NT2/D1 (cell line): ENCODE measurements at regions not wholly inside any gene's neighbourhood (a gene's known extent, or its start where the extent isn't known, plus 50 kb on each side); places are given as distances from the start of the nearest gene placed in this dataset.

Experiments
- DNase-seq: peaks from one replicate; pipeline ENCODE4 v3.0.0-alpha.2; 2011; ENCODE audit warnings: low read depth, low spot score
- H3K27me3 ChIP-seq: 2 replicates; pipeline ENCODE4 v1.6.0; 2011; ENCODE audit warnings: mild to moderate bottlenecking; ENCODE audit not compliant: insufficient read length, insufficient read depth
- H3K36me3 ChIP-seq: 2 replicates; pipeline ENCODE4 v1.6.1; 2011; ENCODE audit warnings: mild to moderate bottlenecking, low read length, mixed read lengths; ENCODE audit not compliant: insufficient read depth, insufficient read length
- H3K4me1 ChIP-seq: 2 replicates; pipeline ENCODE4 v1.5.1; 2011; ENCODE audit not compliant: insufficient read depth, insufficient read length
- H3K4me3 ChIP-seq: 2 replicates; pipeline ENCODE4 v1.5.1; 2011; ENCODE audit warnings: low read depth; ENCODE audit not compliant: insufficient read length
- H3K9ac ChIP-seq: 2 replicates; pipeline ENCODE4 v1.6.0; 2011; ENCODE audit warnings: low read depth; ENCODE audit not compliant: insufficient read length
- H3K9me3 ChIP-seq: 2 replicates; pipeline ENCODE4 v1.5.1; 2011; ENCODE audit warnings: mild to moderate bottlenecking, low read length; ENCODE audit not compliant: insufficient read depth
- SUZ12 ChIP-seq: IDR thresholded peaks from 2 replicates; pipeline ENCODE4 v1.6.1; 2011; ENCODE audit not compliant: insufficient read length, insufficient read depth; ENCODE audit errors: extremely low read depth
- YY1 ChIP-seq: IDR thresholded peaks from 2 replicates; pipeline ENCODE4 v1.6.1; 2011; ENCODE audit not compliant: insufficient read length, insufficient read depth
- ZNF274 ChIP-seq: IDR thresholded peaks from 2 replicates; pipeline ENCODE4 v1.6.1; 2011; ENCODE audit warnings: mild to moderate bottlenecking, low read depth, low read length

DNA sequence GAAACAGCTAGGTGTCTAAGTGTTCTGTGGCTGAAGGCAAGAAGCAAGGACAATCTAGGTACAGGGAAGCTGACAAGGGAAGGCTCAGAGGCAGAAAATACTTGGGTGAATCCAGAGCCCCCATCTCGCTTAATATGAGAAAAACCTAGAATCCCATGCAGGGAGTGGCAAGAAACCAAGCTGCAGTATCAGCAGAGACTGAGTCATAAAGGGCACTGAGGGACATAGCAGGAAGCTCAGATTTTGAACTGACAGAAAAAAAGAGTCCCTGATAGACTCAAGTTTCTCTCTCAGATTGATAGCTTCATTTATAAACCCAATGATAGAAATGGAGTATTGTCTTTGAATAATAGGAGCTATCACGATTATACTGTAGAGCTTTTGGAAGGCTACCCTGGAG, 77.3 kb upstream of the KCNJ15 start:
- DNase-seq, result no peak
- H3K36me3 ChIP-seq, result no peaks in the 10 kb centered on the region
- H3K27me3 ChIP-seq, result no peaks in the 10 kb centered on the region
- H3K9ac ChIP-seq, result no peak overlapping the region
- TF ChIP-seq SUZ12 (no peak), YY1 (no peak), ZNF274 (no peak)
- H3K4me1 ChIP-seq, result no peaks in the 10 kb centered on the region
- no peak overlapping the region for H3K4me3 ChIP-seq
- H3K9me3 ChIP-seq, result peaks cover 15% of the 10 kb centered on the region; the same call in 1 of the 2 replicates

DNA sequence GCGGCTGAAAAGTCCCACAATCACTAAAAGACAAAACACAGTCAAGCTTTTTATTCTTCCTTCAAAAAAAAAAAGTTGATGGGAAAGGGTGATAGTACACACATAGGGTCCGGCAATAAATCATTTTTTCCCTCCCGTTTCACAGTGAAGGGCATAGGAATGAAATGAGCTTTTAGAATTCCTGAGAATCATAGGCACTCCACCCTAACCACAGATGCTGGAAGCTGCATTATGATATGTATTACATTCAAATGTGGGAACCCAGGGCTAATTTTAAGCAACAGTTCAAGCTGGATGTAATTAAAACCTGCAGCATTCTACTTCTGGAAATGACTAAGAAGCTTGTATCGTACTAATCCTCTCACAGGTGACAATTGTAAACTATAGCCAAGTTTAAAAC, 75.7 kb upstream of the KCNJ15 start:
- H3K4me1 ChIP-seq, result no peaks in the 10 kb centered on the region
- TF ChIP-seq ZNF274 (no peak), SUZ12 (no peak), YY1 (no peak)
- peaks cover 23% of the 10 kb centered on the region for H3K9me3 ChIP-seq
- H3K36me3 ChIP-seq, result no peaks in the 10 kb centered on the region
- H3K9ac ChIP-seq, result no peak overlapping the region
- H3K27me3 ChIP-seq, result no peaks in the 10 kb centered on the region
- no peak for DNase-seq
- H3K4me3 ChIP-seq, result no peak overlapping the region

DNA sequence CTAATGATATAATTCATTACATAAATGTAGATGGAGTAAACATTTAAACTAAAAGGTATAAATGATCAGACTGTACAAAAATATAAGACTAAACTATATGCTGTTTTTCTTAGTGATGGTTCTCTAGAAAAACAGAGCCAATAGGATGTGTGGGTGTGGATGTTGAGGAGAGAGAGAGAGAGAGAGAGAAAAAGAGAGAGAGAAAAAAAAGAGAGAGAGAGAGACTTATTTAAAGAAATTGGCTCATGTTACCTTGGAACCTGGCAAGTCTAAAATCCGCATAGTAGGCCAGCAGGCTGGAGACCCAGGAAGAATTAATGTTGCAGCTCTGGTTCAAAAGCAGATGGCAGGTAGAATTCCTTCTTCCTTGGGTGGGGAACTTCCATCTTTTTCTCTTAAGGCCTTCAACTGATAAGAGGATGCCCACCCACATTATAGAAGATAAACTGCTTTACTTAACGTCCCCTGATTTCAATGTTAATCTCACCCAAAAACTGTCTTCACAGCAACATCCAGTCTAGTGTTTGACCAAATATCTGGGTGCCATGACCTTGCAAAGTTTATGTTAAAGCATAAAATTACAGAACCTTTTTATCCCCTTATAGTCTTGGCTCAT, 74.3 kb upstream of the KCNJ15 start:
- TF ChIP-seq YY1 (no peak), SUZ12 (no peak), ZNF274 (no peak)
- Histone ChIP-seq H3K9me3 (peaks cover 36% of the 10 kb centered on the region), H3K9ac (no peak overlapping the region), H3K4me3 (no peak overlapping the region), H3K36me3 (no peaks in the 10 kb centered on the region), H3K4me1 (no peaks in the 10 kb centered on the region), H3K27me3 (no peaks in the 10 kb centered on the region)
- no peak for DNase-seq

DNA sequence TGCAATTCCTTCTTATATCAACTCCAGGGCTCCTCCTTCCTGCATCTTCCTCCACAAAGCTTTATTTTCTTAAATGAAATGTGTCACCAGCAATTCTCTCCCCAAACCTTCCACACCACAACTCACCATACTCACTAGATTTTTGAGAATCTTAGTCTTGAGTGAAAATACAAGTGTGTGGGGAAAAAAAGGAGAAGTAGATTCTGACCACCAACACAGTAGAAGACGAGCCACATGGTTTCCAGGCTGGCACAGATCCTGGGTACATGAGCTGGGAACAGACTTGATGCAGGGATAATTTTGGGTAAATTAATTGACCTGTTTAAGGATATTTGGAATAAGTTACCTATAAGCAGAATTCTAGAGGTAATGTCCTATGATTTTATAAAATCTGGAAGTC, 72.8 kb upstream of the KCNJ15 start:
- Histone ChIP-seq H3K27me3 (no peaks in the 10 kb centered on the region), H3K4me3 (no peak overlapping the region), H3K4me1 (no peaks in the 10 kb centered on the region), H3K36me3 (no peaks in the 10 kb centered on the region), H3K9ac (no peak overlapping the region), H3K9me3 (peaks cover 28% of the 10 kb centered on the region)
- no peak for DNase-seq
- TF ChIP-seq YY1, result no peak
- TF ChIP-seq SUZ12, result no peak
- TF ChIP-seq ZNF274, result no peak

DNA sequence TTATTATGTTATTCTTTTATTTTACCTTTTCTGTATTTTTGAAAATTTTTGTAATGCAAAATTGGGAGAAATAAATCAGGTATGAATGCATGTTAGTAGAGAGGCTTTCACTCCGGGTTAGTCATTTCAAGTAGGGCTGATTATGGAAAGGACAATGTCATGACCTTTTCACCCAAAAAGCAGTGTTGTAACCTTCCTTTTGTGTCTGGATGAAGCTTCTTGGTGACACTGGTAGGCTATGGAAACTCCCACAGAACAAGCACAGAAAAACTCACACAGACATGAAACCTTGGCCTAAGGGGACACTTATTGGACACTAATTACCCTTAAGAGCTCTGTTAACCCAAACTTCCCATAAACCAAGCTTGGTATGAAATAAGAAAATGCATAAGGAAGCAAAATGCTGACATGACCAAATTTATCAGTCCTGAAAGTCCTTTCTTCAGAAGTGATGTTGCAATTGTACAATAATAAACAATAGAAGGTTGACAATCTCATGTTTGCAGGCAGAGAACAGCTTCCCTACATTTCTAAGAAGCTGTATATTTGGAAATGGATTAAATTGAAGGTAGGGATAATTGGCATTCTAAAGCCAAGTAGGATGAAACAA, 70.0 kb upstream of the KCNJ15 start:
- Histone ChIP-seq H3K9me3 (peaks cover 22% of the 10 kb centered on the region; the same call in 1 of the 2 replicates), H3K4me3 (no peak overlapping the region), H3K4me1 (no peaks in the 10 kb centered on the region), H3K36me3 (no peaks in the 10 kb centered on the region), H3K27me3 (no peaks in the 10 kb centered on the region), H3K9ac (no peak overlapping the region)
- no peak for DNase-seq
- no peak for TF ChIP-seq ZNF274
- no peak for TF ChIP-seq YY1
- no peak for TF ChIP-seq SUZ12

DNA sequence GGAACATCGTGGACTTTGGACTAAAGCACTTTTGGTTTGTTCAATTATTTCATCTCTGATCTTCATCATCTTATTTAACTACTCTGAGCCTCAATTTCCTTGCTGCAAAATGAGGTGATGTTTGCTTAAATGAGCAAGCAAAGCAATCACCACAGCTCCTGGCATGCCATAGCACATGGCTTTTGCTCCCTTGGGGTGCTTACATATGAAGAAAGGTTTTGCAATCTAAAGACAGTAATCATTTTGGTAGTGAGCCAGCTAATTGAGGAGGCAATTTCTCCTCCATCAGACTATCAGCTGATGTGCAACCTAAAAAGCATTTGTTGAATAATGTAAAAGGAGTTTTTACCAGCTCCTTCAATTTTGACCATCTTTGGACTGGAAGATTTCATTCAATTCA, 68.8 kb upstream of the KCNJ15 start:
- Histone ChIP-seq H3K4me3 (no peak overlapping the region), H3K36me3 (no peaks in the 10 kb centered on the region), H3K27me3 (no peaks in the 10 kb centered on the region), H3K4me1 (no peaks in the 10 kb centered on the region), H3K9me3 (peaks cover 22% of the 10 kb centered on the region; the same call in 1 of the 2 replicates), H3K9ac (no peak overlapping the region)
- TF ChIP-seq SUZ12, result no peak
- no peak for TF ChIP-seq ZNF274
- no peak for DNase-seq

DNA sequence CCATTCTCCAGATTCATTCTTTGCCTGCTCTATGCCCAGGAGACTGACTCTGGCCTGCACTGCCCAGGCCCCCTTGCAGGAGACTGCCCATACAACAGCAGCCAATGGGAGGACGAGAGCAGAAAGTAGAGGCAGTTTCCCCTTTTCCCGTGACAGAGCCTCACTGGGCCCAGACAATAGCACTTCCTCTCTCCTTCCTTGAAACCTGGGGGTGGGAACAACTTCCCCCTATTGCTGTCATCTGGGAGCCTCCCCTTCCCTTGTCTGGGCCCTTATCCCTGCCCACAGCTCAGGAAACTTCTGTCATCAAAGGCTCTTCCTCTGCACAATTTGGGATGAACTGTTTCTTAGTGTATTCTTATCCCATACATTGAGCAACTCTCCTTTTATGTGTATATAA, 60.8 kb upstream of the KCNJ15 start:
- TF ChIP-seq ZNF274, result no peak
- TF ChIP-seq YY1, result no peak
- TF ChIP-seq SUZ12, result no peak

More for the DNA sequence above, 60.8 kb upstream of the KCNJ15 start:
- H3K9ac ChIP-seq, result no peak overlapping the region
- 0 out of 2 replicates have a peak, but pooled peaks cover 3% of the 10 kb centered on the region for H3K9me3 ChIP-seq
- no peaks in the 10 kb centered on the region for H3K4me1 ChIP-seq
- no peaks in the 10 kb centered on the region for H3K27me3 ChIP-seq
- no peak overlapping the region for H3K4me3 ChIP-seq
- H3K36me3 ChIP-seq, result no peaks in the 10 kb centered on the region
- DNase-seq, result no peak
